ENCODE measurements at regions not wholly inside any gene's neighbourhood (a gene's known extent, or its start where the extent isn't known, plus 50 kb on each side); places are given as distances from the start of the nearest gene placed in this dataset.

DNA sequence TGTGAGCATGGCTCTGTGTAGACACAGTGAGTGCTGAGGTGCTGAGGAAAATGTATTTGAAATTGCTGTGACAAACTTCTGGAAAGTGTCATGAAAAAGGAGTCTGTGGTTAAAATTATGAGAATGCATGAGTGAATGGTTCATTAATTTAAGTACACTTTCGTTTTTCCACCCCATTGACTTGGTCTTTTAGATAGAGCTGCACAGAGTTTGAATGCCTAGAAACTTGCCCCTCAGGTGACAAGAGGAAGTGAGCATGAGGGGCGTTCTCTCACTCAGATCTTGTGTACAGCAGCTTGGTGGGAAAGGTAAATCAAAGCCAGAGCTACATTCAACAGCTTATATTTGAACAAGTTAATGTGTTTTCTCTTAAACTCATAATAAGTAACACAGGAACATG is 296.8 kb downstream of the WDR72 start:
- DNase-seq = no peak

DNA sequence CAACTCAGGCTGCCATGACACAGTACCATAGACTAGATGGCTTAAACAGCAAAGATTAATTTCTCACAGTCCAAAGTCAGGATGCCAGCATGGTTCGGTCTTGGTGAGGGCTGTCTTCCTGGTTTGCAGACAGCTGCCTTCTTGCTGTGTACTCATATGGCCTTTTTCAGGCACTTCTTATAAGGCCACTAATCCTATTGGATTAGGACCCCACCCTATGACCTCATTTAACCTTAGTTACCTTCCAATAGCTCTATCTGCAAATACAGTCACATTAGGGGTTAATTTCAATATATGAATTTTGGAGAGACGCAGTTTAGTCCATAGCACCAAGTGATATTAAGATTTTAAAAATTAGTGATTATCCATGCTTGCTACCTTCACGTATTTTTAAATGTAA is 297.8 kb downstream of the WDR72 start:
- DNase-seq = no peak

DNA sequence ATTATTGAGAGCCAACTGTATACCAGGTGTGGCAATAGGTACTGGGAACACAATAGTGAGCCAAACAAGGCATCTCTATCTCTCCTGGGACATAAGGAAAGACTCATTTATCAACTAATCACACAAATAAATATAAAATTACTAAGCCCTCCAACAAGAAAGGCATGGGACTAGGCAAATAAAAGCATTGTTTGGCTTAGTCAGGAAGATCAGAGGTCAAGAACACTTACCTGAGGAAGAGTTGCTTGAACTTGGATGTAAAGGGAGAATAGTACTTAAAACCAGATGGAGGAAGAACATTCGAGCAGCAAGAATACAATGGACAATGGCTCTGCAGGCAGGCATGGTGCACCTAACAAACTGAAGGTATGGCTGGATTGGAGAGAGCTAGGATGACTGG is 300.7 kb downstream of the WDR72 start:
- DNase-seq = no peak

DNA sequence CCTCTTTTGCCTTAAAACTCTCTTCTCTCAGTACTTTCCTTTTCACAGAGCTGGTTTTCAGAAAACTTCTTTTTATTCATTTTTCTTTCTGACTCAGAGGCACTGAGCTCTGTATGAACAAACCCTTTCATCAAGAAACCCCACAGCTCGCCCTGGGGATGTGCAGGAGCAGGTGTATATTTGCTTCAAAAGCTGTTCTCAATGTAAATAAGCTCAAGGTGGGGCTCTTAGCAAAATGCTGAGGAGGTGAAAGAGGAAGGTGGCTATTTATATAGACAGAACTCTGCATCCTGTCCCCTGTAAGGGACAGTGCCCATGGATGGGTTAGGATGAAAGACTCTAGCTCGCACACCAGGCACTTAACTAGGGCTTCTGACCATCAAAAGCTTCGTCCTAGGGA is 302.0 kb downstream of the WDR72 start:
- no peak for DNase-seq

DNA sequence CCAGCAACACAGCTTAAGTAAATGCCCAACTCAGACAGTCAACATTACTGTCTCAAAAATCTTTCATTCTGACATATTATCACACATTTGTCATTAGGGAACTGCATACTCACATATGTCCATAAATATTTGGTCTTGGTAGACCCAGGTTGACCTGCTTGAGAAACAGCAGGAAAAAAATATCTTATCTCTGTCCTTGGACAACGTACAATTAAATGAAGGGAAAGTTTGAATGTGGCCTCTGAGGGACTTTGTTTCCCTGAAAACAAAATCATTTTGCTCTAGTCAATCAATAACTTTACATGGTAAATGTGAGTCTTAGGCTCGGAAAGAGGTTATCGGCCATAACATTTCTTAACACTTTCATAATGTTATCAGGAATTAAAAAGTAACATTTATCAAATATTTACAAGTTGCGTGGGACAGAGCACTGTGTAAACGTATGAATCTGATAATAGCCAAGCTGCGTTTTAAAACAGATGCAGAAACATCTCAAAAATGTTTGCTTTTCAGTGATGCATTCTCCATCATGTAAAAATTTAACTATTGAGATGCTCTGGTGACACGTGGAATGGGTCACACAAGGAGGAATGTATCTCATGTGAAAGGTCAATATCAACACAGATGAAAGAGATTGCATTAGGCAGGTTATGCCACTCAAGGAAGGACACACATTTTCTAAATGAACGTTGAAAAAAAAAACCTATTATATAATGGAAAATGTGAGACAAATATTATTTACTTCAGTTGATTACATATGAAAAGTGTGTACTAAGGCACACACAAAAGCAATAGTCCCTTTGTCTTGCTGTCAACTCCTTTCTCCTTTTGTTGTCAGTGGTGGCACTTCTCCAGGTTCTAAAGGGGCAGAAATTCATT is 304.4 kb downstream of the WDR72 start:
- DNase-seq = no peak

DNA sequence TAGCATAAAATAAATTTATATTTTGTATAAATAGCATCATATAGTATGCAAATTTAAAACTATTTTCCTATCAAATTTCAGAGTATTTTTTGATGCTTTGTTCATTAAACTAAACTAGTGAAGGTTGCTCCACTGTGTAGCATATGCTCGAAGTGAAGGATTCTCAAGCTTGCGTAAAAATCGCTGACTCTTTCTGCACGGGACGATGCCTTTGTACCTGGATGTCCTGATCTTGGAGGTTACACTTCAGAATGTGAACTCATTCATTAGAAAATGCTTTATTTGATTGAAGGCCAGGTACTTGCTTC is 305.0 kb downstream of the WDR72 start:
- no peak for DNase-seq

DNA sequence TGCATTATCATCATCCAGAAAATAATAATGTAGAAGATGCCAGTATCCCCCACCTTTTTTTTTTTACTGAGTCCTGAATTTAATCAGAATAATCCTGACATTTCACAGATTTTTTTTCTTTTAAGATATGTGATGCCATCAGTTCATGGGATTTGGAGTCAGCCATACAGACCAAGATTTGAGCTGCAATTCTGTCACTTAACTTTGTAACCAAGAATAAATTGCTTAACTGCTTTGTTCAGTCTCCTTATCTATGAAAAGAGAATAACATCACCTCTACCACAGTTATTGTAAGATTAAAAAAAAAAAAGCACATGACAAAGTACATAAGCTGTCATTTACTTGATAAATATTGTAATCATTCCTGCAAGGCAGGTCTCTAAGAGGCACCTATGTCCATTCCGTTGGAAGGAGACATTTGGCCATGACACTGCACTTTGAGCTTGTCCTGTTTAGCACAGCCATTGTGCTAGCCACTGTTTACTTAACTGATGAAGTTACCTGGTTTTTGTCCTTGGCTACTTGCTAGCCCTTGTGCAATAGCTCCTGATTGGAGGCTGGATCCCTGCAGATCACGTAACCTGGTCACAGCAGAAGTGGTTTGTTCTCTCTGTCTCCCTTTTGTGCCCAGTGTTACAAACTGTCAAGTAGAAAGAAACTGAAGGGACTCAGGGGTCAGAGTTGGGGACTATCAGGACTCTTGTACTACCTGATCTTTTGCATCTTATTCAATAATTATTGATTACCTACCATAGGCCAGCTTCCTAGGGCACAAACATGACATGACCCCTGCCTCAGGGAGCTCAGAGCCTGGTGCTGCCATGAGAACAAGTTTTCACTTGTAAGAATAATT is 306.0 kb downstream of the WDR72 start:
- DNase-seq = no peak

DNA sequence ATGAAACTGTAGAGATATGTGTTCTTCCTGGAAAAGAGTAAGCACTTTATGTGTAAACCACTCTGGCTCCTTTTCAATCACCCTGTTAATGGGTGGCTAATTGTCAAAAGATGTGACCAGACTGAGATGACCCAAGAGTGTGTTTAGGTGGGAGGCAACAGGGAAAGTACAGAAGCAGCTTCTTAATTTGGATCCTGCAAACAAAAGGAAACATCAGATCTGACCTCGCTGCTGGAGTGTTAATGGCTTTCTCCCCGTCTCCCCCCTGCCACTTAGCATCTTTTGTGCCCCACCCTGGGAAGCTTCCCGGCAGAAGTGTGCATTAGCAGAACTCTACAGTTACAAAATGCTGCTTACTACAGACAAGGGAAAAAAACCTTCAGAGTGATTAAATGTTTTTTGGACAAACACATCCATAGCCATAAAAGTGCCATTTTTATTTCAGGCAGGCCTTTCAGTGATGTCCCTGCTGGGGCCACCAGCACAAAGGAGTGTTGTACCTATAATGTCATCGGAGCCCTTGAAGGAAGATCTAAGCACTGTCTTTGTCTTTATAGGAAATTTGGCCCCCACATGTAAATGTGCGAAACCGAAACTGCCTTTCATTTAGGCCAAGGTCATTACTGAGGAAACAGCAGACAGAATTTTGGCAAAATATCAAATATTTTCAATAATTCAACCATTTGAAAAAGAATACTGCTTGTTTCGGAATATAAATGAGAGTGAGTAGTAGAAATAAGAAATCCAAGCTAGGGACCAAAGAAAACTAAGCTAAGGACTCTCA is 311.0 kb downstream of the WDR72 start:
- DNase-seq = no peak

DNA sequence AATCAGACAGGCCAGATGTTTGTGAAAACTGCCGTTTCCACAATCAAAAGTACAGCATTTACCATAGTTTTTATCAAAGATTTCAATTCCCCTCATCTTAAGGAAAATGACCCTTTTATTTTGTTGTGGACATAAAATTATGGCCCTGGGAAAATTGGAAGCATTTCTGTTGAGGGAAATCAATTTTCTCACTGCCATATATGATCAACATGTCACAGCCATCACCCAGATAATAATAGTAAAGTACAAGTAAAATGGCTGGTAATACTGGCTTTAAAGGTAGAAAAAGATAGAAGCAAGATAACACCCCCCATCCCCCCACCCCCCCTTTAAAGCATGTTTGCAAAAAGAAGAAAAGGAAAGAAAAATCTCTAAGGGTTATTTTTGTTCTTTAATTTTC is 311.7 kb downstream of the WDR72 start:
- no peak for DNase-seq

DNA sequence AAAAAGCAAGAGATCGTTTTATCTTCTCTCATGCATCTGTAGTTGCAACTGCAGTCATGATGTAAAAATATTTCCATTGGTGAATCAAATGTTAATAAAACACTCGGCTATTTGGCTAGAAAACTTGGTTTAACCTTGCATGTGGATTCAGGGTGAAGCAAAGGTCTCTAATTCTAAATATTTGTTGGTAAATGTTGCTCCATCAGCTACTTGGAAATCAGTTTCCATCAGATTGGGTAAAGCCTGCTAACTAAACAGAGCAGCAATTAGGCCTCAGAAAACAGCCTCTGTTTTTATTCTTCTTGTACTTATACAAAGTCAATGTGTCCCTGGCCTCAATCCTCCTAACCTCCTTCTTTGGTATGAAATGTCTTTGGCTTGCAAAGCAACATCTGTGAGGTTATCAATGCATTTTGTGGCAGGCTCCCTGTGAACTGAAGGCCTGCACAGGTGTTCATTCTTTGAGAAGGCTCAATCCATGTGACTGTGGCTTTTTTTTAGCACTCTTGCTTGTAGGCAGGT is 312.3 kb downstream of the WDR72 start:
- no peak for DNase-seq

DNA sequence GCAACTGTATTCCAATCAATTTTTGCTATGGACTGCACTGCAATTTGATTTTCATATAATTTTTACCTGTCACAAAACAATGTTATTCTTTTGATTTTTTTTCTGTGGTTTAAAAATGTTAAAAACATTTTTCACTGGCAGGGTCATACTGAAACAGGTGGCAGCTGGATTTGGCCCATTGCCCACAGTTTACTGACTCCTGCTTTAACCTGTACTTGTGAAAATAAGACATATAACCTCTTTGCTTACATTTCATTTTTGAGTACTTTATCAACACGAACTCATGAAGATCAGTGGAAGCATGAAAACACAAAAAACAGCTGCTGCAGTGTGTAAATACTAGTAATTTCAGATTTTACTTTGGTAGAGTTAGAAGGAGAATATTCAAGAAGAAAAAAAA is 313.1 kb downstream of the WDR72 start:
- no peak for DNase-seq

DNA sequence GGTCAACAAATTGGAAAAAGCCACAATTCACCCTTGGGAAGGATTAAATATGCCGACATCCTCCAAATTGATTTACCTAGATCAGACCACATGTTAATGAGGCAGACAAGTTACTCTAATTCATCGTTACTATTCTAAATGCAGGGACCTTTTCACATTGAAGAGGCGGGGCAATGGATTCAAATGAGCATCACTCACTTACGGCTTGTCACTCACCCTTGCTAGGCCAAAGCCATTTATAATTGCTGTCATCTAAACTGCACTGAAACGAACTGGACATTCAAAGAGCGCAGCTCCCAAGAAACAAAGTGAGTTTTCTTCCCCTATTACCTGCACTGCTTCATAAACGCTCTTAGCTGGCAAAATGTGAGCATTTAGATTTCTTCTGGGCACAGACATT is 313.9 kb downstream of the WDR72 start:
- DNase-seq = no peak

DNA sequence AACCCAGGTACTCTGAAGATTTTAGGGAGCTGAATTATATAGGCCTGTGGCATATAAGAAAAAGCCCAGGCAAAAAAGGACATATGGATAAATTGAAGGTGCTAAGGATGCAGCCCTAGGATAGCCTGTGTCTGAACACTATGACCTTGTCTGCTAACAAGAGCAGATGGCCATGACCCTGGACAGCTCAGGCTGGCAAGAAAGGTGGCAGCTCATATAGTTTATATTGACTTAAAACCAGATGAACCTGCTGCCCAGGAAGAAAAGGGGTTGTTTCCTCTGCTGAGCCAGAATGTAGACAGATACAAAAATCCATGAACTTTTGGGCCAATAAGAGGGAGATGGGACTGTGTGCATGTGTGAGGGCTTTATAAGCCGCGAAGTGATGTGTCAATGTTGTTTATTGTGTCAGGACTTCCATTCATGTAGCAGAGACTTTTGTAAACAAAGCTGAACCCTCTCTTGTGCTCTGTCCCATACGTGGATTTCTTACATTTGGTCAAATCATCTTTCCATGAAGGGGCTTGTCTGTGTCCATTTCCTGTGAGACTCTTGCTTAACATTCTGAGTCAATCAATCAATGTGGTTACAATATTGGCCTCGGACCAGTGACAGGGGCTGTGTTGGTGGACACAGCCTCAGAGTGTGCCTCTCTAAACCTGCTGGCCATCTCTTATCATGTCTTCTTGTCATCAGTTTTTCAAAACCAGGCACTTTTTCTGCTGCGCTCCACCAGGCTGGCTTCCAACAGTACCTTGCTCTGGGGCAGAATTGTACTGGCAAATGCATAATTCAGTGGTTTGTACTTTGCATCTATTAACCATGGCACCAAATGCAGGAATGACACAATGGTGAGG is 321.2 kb downstream of the WDR72 start:
- no peak for DNase-seq

DNA sequence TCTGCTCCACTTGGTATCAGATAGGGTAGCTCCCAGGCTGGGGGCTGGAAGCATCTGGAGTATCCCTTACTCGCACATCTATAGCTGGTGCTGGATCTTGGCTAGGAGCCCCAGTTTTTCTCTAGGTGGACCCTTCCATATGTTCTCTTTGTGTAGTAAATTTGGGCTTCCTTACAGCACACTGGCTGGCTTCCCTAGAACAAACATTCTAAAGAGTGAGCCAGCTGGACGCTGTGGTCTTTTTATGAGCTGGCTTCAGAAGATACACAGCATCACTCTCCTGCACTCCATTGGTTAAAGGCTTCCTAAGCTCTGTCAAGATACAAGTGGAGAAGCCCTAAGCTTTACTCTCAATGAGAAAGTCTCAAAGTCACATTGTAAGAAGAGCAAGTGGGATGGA is 322.1 kb downstream of the WDR72 start:
- no peak for DNase-seq

DNA sequence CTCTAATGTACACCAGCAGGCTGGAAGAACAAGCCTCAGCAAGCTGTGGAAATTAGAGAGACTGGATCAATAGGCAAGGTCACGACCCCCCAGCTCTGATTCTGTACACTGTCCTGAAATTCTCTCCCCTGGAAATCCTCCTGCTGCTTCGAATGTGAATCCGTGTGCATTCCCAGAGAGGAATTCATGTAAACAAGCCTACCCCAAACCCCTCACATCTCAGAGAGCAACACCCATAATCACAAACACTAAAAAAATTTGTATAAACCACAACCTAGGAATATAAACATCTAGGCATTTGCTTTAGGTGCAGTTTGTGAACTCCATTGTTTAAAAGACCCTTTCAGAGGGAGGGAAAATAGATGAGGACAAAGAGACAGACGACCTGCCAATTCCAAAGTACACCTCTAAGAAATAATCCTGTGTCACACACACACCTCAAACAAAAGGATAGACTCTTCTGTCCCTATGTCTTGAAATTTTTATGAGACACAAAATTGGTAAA is 325.2 kb downstream of the WDR72 start:
- DNase-seq = no peak

DNA sequence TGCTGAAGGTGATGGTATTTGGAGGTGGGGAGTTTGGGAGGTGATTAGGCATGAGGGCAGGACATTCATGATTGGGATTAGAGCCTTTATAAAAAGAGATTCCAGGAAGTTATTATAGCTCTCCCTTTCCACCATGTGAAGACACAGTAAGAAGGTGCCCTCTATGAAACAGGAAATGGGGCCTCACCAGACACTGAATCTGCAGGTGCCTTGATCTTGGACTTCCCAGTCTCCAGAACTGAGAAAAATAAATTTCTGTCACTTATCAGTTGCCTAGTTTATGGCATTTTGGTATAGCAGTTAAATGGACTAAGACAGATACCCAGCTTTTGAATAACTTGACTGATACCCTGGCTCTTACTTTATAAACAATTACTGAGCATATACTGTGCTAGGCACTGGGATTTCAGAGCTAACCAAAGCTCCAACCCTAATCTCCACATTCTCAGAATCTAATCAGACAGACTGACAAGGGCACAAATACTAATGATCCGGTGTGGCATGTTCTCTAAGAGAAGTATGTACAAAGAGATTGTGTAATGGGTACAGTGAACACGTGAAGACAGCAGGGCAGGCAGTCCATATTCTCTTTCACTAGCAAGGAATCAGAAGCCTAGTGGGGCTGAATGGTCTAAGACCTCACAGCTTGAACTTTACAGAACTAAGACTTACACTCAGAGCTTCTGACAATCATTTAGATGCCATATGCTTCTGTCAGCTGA is 343.1 kb downstream of the WDR72 start:
- DNase-seq = no peak

DNA sequence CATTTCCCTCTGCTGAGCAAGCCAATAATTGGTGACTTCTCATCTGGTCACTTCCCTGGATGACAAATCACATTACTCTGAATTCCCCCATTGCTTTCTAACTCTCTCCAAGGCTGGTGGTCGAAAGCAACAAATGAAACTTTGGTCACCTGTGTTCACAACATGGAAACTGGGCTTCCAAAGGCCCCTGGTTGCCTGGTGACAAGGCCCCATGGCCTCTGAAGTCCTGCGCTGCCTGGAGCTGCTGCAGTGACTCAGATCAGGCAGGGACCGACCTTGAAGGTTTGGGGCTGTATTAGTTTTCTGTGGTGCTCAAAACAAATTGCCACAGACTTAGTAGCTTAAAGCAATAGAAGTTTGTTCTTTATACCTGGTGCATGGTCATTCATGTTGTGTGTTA is 345.3 kb downstream of the WDR72 start:
- no peak for DNase-seq

DNA sequence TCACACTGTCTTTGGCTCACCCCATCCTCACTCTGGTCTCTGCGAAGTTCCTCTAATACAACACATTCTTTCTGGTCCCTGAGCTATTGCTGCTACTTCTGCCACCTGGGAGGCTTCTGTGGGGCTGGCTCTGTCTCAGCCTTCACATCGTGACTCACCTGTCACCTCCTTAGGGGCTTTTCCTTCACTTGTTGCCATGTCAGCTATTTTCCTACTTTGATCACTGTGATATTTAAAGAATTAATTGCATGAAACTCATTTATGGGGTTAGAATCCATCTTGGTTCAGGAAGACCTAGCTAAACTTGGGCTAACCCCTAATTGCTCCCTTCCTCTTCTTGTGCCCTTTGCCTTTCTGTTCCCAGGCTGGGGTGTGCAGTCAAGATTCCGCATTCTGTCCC is 346.9 kb downstream of the WDR72 start:
- no peak for DNase-seq

DNA sequence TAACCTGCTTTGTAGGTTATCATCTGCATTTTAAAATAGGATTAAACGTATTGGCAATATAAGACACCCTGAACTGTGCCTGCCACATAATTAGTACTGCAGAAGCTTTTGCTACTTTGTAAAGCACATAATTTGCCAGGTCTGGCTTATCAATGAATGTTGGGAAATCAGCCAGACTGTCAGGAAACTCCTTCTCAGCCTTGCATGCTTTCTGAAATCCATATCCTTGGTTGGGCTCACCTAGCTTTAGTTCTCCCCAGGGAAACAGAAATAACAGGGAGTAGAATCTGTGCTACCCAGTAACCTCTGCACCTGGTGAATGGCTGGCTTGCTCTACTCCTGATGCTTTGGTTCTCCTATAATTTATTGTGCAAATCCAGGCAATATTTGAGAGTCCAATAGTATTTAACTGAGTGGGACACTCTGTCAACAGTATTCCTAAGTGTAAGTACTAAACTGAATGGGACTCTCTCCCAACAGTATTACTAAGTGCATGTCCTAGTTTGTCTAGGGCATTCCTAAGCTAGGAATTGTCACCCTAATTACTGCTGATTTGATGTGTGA is 354.5 kb downstream of the WDR72 start:
- no peak for DNase-seq

DNA sequence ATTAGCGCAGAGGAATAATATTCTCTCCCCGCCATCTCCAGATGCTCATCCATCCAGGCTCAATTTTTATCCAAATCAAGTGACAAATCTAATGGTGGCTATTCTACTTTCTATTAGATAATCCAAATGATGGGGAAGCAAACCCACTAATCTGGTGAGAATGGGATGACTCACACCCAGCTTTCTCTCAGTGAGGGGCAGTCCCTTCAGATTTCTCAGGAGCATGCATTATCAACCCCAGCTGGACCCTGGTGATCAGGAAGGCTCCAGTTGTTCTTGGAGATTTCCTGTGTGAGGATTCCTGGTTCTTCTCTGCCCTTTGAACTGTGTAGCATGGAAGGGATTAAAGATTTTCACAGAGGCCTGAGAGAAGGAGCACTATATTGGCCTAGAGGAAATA is 358.0 kb downstream of the WDR72 start:
- no peak for DNase-seq

DNA sequence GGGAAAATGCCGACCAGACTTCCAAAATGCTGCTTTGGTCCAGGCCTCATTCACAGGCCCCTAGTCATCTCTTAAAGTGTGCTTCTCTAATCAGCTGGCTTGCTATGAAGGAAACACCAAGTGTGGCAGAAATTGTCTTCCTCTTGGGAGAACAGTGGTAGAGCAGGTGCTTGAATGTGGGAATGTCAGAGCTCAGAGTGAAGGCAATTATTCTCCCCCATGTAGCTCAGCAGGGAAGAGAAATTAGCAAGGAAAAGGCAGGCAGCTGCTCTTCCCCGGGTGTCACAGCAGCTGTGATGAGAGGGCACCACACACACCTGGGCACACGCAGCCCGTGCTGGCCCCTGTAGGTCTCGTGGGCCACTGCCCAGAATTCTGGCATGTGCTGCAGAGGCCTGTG is 358.5 kb downstream of the WDR72 start:
- no peak for DNase-seq
